ENCODE measurements at regions not wholly inside any gene's neighbourhood (a gene's known extent, or its start where the extent isn't known, plus 50 kb on each side); places are given as distances from the start of the nearest gene placed in this dataset.
A peak's percentile ranks its signal among the peaks of the same experiment; 100 is the strongest.

DNA sequence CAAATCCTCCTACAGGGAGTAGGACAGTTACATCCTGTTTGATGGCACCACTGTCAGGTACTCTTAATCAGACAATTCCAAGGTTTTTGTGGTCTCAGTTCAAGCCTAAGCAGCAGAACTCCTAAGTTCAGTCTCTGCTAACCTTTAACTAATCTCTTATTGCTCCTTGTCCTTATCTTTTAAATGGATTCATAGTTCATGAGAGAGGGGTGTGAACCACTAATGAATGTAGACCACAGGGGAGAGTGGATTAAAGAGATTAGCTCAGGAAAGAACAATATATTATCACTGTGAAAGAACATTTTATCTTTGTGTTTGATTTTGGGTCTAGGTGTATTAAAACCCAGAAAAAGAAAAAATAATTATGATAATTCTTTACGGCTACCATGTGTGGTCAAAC is 168.9 kb downstream of the DCK start:
- FAIRE-seq, result no peak

- no peak for FAIRE-seq
Observed at GRCh38 chr4:71163317-71163716, 169.9 kb downstream of the DCK start.

- FAIRE-seq, result no peak
Observed at GRCh38 chr4:71167083-71167482, 171.7 kb upstream of the SLC4A4 start.

DNA sequence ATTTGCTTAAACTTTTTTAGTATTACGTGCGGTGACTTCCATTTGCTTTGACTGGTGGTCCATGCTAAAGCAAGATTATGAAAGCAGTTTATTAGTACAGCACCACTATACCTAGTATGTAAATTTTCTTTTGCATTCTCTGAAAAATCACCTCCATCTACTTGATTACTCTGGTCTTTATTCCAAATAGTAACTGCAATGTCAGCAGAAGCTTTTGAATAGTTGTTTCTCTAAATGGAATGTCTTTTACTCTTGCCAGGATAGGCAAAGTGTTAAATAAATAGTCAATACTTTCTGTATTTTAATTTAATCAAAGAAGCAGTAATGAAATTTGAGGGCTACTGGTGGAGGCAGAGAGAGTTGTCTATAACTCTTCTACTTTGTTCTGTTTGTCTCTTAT is 167.2 kb upstream of the SLC4A4 start:
- no peak for FAIRE-seq

DNA sequence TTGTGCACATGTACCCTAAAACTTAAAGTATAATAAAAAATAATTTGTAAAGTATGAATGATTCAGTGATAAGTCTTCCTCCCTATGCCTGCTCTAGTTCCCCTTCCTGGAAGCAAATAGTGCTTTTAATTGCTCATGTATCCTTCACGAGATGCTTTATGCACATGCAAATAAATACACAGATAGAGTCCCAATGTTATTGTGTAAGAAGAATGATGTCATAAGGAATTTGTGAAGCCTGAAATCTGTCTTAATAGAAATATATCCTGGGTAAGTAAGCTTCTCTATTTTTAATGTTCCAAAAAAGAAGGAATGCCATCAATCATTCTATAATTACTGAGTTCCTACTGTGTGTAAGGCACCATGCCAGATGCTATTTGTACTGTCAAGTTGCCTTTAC is 157.5 kb upstream of the SLC4A4 start:
- no peak for FAIRE-seq

DNA sequence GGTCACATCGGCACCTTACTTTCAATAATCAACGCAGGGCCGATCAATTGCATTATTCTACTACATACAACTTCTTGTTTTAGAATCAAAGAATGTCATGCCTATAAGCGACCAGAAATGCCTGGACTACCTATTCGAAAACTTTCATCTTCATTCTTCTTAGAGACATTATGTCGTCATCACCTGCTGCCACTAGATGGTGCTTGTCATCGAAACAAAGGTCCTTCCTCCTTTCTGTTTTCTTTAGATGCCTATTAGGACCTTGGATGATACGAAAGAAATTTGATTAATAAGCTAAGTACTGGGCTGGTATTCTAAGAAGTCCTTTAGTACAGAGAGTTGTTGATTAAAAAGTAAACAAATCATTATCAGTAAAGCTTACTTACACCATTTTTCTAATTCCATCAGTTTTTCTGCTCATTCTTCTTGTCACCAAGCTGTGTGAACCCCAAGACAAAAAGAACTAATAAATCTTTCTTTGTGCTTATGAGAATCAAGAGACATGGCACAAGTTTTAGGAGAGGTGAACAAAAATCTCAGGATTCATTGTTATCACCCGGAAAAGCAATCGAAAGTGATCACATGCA is 154.5 kb upstream of the SLC4A4 start:
- peak; percentile 90 for FAIRE-seq

GRCh38 chr4:71185037-71185436 is 153.8 kb upstream of the SLC4A4 start:
- no peak for FAIRE-seq

GRCh38 chr4:71186257-71186565 is 152.6 kb upstream of the SLC4A4 start:
- FAIRE-seq, result no peak

- no peak for FAIRE-seq
Observed at GRCh38 chr4:71186566-71187403, 152.0 kb upstream of the SLC4A4 start.

DNA sequence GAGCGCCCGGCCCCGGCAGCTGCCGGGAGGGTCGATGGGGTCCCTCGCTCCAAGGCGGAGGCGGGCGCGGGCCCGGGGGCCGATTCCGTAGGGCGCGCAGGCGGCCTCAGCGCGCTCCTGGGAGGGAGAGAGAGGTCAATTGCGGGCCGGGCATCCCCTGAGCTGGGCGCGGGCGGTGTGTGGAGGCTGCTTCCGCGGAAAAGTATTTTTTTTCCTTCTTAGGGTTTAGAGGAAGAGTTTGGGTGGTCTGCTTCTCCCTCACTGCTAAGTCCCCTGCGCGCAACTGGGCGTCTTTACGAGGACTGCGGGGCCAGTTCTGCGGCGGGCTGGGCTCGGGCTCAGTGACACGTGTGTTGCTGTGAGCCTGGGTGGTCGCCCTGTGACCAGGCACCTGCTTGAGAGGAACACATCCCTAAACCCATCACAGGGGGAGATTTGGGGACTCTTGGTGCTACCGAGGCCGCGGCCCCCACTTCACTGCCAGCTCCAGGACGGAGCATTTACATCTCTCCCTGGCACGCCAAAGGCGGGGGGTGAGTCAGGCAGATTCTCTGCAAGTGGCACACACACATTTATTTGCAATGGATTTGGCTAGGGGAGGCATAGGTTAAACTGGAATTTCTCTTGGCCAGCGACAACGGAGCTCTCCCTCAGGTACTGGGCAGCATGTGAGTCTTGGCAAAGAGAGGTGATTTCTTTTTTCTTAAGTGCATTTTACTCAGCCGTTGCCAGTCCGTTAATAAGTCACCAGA is 151.2 kb upstream of the SLC4A4 start:
- FAIRE-seq, result no peak

DNA sequence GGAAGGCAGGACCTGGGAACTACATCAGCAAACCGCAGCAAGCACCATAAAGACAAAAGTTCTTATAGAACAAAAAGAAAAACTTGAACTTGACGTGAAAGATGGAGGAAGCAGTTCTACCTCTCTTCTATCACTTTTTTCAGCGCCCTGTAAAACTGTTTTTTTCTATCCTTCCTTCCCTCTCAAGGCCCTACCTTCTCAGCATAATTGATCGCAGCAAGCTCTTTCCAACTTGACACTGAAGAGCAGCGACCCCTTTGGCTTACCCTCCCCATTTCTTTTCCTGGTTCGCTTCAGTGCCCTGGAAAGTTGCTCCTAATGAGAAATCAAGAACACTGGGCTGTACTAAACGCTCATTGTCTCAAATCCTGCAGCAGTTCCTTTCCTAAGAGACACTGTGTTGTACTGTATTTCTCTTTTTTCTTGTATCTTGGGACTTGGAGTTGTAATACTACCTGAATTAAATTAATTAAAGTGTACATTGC is 150.6 kb upstream of the SLC4A4 start:
- FAIRE-seq, result no peak

GRCh38 chr4:71188951-71189350 is 149.9 kb upstream of the SLC4A4 start:
- no peak for FAIRE-seq

GRCh38 chr4:71189471-71189870 is 149.3 kb upstream of the SLC4A4 start:
- FAIRE-seq, result no peak

GRCh38 chr4:71194454-71194853 is 144.4 kb upstream of the SLC4A4 start:
- FAIRE-seq, result no peak

GRCh38 chr4:71195924-71196323 is 142.9 kb upstream of the SLC4A4 start:
- no peak for FAIRE-seq

DNA sequence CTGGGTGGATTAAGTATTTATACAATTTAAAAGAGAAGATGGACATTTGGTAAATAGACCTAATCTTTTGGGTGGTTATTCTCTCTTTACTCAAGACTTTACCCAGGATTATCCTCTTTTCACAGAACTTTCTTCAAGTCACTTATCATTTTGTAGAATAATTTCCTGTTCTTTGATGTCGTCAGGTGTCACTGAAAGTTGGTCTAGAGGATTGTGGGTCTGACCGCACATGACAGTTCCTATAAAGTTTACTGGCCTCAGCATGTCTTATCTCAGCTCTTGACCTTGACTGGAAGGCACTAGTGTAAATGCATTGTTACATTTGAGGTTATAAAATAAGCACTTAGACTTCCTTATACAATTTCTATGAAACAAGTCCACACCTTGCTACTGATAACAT is 139.9 kb upstream of the SLC4A4 start:
- no peak for FAIRE-seq

DNA sequence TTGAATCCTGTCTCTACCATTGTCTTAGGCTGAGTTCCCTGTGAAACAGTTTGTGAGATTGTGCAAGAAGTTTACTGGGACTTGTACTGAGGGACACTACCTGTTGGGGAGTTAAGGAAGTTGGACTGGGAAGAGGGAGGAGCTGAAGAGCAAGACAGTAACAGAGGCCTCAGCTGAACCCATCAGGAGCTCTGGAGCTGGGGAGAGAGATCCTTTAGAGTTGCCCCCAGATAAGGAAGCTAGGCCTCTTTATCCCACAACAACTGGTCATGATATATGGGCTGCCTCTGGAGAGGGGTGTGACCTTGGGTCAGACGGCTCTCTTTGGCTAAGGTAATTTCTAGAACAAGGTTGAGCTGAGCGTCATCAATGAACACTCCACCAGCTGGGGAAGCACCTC is 137.8 kb upstream of the SLC4A4 start:
- FAIRE-seq, result no peak

DNA sequence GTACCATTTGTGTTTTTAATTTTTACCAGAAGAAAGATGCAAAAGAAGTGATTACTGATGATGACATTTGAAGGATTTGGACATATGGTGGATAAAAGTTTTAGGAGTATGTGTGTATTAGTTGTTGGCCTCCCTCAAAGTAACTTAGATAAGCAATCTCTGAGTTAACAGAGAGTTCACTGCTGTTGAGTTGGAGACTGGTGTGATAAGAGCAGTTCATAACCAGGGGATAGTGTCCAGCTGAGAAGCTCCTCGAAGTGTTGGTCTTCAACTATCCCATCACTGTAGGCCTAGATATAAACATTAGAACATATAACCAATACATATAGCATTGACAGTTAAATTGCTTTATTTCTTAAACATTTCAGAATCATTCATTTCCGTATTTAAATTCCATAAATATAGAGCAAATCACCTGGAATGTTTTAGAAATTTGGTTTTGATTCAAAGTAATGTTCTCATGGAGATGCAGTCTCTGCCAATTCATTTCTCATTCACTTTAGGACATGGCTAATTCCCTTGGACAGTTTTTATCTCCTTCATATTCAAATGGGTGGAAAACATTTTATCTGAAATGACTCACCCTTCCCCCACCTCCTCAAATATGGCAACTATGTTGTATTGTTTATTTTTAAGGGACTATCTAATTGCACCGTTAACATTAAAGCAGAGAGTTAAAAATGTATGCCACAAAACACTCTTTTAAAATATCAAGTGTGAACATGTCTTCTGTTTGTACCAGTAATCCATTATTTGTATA is 136.8 kb upstream of the SLC4A4 start:
- no peak for FAIRE-seq

DNA sequence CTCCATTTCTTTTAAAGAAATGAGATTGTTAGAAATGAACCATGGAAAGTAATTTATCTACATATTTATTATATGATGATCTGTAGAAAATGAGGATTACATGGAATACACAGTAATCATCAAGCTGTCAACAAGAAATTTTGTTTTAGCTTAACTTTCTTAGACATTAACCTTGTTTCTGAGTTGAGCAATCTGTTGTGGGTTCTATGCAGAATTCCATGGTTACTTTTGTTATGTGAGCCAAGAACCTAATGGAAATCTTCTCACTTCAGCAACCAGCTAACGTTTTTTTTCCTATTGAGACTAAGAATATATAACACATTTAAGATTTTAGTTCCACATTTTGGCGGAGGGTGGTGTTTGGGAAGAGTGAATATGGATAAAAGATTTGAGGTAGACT is 136.1 kb upstream of the SLC4A4 start:
- no peak for FAIRE-seq

GRCh38 chr4:71204056-71204455 is 134.8 kb upstream of the SLC4A4 start:
- FAIRE-seq, result no peak

DNA sequence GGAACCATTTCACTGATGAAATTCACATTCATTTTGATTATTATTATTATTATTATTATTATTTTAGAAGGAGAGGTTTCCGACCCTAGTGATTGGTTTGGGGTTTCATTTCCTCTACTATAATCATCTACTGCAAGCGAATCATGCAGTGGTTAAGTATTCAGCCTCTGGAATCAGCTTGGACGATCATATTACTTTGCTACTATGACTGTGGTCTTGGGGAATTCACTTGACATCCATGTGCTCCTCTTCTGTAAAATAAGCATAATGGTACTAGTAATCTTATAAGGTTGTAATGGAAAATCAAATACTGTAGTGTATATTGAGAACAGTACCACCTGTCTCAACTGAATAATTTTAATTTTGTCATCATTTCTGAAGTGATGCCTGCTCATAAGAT is 132.1 kb upstream of the SLC4A4 start:
- no peak for FAIRE-seq

DNA sequence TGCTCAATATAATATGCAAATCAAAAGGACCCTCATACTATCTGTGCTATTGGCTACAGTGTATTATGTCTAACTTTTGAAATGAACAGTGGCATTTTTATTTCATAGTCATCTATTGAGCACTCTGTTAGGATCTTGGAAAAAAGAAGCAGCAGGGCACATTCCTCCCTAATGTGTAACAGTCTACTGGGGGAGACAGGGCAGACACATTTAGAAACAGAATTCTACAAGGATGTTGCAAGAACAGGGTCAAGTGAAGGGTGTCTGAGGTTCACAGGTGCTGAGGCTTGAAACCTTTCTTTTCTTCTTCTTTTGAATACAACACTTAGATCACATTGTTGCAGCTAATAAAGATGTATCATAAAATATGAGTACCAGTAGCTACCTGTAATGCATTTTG is 129.7 kb upstream of the SLC4A4 start:
- FAIRE-seq, result no peak

- FAIRE-seq, result no peak
Observed at GRCh38 chr4:71210823-71211222, 128.0 kb upstream of the SLC4A4 start.

All from endometrium (tissue), 2 donors.